VCaP (cell line): ENCODE measurements at regions not wholly inside any gene's neighbourhood (a gene's known extent, or its start where the extent isn't known, plus 50 kb on each side); places are given as distances from the start of the nearest gene placed in this dataset.

Source experiments
- H3K27ac ChIP-seq: fragments of 450-650 bp; 2 replicates; pipeline ENCODE4 v1.5.1; 2017
- CTCF ChIP-seq: fragments of 450-650 bp; conservative IDR thresholded peaks from 2 replicates; pipeline ENCODE4 v1.5.1; 2017; ENCODE audit warnings: mild to moderate bottlenecking, moderate library complexity

DNA sequence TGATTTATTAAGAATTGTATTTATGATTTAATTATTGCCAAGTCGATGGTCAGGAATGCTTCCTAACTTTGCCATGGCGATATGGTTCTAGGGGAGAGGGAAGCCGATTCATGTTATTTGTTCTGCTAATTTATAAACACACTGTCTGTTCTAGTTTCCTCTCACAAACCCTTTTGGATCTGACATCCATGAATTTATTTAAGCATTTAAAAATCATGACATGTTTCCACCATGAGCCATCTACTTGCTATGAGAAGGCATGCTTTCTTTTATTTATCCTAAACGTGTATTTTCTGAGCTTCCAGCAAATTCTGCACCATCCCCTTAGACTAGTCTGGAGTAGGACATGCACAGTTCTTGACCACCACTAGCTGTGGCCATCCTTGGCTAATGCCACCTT, 136.6 kb upstream of the STC2 start:
- TF ChIP-seq CTCF = no peak

GRCh38 chr5:173463207-173463606, 135.0 kb upstream of the STC2 start:
- TF ChIP-seq CTCF = no peak
- no peak overlapping the region for H3K27ac ChIP-seq

More for the DNA sequence above, 136.6 kb upstream of the STC2 start:
- no peak overlapping the region for H3K27ac ChIP-seq

GRCh38 chr5:173458828-173459609, 130.8 kb upstream of the STC2 start:
- TF ChIP-seq CTCF = no peak

DNA sequence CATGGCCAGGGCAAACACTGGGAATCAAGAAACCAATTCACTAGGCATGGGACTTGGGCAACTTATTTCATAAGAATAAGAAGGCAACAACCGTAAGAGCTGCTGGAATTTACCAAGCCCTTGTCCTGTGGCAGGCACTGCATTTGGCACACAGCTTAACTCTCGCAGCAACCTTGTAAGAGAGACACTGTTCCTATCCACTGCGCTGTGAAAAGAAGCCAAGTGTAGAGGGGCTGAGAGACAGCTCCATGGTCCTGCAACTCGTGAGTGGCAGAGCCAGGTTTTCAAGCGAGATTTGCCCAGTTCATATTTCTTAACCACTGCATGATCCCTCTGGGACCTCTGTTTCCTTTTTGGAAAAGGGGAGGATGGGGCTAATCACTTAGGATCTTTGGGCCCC, 129.3 kb upstream of the STC2 start:
- H3K27ac ChIP-seq = no peak overlapping the region

More at GRCh38 chr5:173458828-173459609, 130.8 kb upstream of the STC2 start:
- no peak overlapping the region for H3K27ac ChIP-seq

GRCh38 chr5:173456751-173457171, 128.5 kb upstream of the STC2 start:
- no peak for TF ChIP-seq CTCF
- H3K27ac ChIP-seq = no peak overlapping the region

More for the DNA sequence above, 129.3 kb upstream of the STC2 start:
- no peak for TF ChIP-seq CTCF

DNA sequence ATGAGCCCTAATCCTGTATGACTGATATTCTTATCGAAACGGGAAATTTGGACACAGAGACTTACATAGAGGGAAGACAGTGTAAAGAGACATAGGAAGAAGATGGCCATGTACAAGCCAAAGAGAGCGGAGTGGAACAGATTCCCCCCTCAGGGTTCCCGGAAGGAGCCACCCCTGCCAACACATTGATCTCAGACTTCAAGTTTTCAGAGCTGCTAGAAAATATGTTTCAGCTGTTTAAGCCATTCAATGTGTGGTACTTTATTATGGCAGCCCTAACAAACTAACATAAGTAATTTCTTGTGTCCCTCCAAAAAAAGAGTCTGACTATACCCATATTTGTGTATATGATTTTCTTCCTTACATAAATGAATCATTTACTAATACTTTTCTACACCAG, 128.0 kb upstream of the STC2 start:
- TF ChIP-seq CTCF = no peak
- no peak overlapping the region for H3K27ac ChIP-seq

DNA sequence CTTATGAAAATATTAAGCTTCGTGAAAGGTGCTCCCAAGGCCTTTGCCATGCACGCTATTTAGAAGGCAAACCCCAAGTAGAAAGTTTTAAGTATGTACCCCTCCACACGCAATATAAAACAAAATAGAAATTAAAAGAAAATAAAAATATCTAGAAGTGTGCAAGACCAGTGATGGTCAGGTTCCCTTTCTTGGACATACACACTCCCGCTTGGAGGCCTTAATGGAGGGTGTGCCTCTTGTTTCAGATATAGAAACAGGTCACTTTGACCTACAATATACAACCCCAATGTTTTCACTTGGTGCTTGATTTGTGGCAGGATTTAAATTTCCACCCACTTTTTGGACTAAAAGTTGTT, 127.4 kb upstream of the STC2 start:
- no peak for TF ChIP-seq CTCF
- no peak overlapping the region for H3K27ac ChIP-seq
